Rectal smooth muscle tissue (tissue), 1 donor: ENCODE measurements at regions not wholly inside any gene's neighbourhood (a gene's known extent, or its start where the extent isn't known, plus 50 kb on each side); places are given as distances from the start of the nearest gene placed in this dataset.
"Not testable (repeated sequence)": the region's sequence is repeated elsewhere in the genome, so short reads cannot be mapped to it uniquely, and the experiment has no call there.

ENCODE experiments used
- H3K27ac ChIP-seq: one replicate; pipeline ENCODE4 v1.7.0; 2013; ENCODE audit warnings: low read depth, low read length, inconsistent platforms
- H3K27me3 ChIP-seq: one replicate; pipeline ENCODE4 v1.7.0; 2013; ENCODE audit warnings: low read length; ENCODE audit not compliant: control insufficient read depth, insufficient read depth
- H3K36me3 ChIP-seq: one replicate; pipeline ENCODE4 v1.7.0; 2013; ENCODE audit warnings: low read length; ENCODE audit not compliant: control insufficient read depth, insufficient read depth
- H3K4me1 ChIP-seq: one replicate; pipeline ENCODE4 v1.7.0; 2013; ENCODE audit warnings: low read length; ENCODE audit not compliant: control insufficient read depth, insufficient read depth
- H3K4me3 ChIP-seq: one replicate; pipeline ENCODE4 v1.7.0; 2013; ENCODE audit warnings: low read length
- H3K9ac ChIP-seq: one replicate; pipeline ENCODE4 v1.7.0; 2013; ENCODE audit warnings: low read length

DNA sequence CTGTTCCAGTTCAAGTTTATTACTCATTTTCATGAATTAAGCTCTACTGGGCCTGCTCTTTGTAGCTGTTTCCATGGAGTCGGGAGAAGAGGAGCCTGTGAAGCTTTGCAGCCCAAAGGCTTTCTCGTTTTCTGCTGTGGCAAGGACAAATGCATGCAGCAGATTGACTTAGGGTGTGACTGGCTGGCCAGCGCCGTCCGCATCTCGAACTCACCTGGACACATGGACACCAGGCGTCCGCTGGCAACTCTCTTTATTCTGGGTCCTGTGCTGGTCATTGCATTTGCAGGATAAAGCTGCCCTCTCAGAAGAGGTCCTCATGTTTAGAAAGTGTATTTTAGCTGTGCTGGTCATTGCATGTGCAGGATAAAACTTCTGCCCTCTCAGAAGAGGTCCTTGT is 350.4 kb downstream of the TMEM121 start:
- H3K27me3 ChIP-seq: no peaks in the 10 kb centered on the region
- H3K36me3 ChIP-seq: no peaks in the 10 kb centered on the region
- no peak overlapping the region for H3K4me3 ChIP-seq
- no peaks in the 10 kb centered on the region for H3K4me1 ChIP-seq
- H3K27ac ChIP-seq: no peak overlapping the region
- no peak overlapping the region for H3K9ac ChIP-seq

GRCh38 chr14:105877645-105878044 is 351.3 kb downstream of the TMEM121 start:
- H3K9ac ChIP-seq: no peak overlapping the region
- H3K4me3 ChIP-seq: no peak overlapping the region
- no peak overlapping the region for H3K27ac ChIP-seq
- H3K4me1 ChIP-seq: no peaks in the 10 kb centered on the region
- H3K27me3 ChIP-seq: no peaks in the 10 kb centered on the region
- H3K36me3 ChIP-seq: no peaks in the 10 kb centered on the region

GRCh38 chr14:105878125-105878524 is 351.7 kb downstream of the TMEM121 start:
- H3K36me3 ChIP-seq: no peaks in the 10 kb centered on the region
- no peaks in the 10 kb centered on the region for H3K4me1 ChIP-seq
- H3K4me3 ChIP-seq: no peak overlapping the region
- no peaks in the 10 kb centered on the region for H3K27me3 ChIP-seq
- H3K27ac ChIP-seq: no peak overlapping the region
- H3K9ac ChIP-seq: no peak overlapping the region

DNA sequence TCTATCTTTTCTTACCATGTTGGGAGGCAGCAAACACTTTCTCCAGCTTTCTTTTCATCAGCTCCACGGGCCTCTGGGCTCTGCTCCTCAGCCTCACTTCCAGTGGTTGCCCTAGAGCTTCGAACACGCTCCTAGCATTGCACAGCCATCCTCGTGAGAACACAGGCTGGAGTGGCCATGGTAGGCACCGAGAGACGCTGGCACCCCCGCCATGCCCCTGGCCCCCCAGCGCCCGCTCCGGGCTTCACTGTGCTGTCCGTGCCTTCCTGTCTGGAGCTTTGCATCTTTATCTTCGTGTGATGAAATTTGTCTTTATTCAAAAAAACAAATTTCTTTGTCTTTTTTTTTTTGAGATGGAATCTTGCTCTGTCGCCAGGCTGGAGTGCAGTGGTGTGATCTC is 352.2 kb downstream of the TMEM121 start:
- no peaks in the 10 kb centered on the region for H3K36me3 ChIP-seq

DNA sequence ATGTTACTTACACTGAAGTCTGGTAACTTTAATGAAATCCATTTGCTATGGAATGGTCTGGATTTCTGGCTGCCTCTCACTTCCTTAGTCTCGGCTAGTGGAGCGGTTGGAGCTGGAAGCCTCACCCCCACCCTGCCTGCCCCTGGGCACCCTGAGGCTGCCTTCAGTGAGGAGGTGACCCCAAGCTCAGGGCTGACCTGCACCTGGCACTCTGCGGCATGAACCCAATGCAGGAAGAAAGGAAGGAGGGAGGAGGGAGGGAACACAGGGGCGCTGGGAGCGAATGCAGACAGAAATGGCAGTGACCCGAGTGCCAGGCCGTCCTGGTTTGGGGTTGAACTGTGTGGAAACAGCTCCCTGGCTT is 353.1 kb downstream of the TMEM121 start:
- Histone ChIP-seq H3K4me1 (no peaks in the 10 kb centered on the region), H3K27me3 (no peaks in the 10 kb centered on the region), H3K27ac (no peak overlapping the region), H3K4me3 (no peak overlapping the region), H3K36me3 (no peaks in the 10 kb centered on the region), H3K9ac (no peak overlapping the region)

More for the DNA sequence above, 352.2 kb downstream of the TMEM121 start:
- H3K27me3 ChIP-seq: no peaks in the 10 kb centered on the region
- H3K9ac ChIP-seq: no peak overlapping the region
- no peak overlapping the region for H3K27ac ChIP-seq
- H3K4me1 ChIP-seq: no peaks in the 10 kb centered on the region
- H3K4me3 ChIP-seq: no peak overlapping the region

GRCh38 chr14:105879867-105880561 is 353.6 kb downstream of the TMEM121 start:
- H3K4me1 ChIP-seq: no peaks in the 10 kb centered on the region
- H3K36me3 ChIP-seq: no peaks in the 10 kb centered on the region
- no peak overlapping the region for H3K27ac ChIP-seq
- no peak overlapping the region for H3K9ac ChIP-seq
- no peak overlapping the region for H3K4me3 ChIP-seq
- H3K27me3 ChIP-seq: no peaks in the 10 kb centered on the region

DNA sequence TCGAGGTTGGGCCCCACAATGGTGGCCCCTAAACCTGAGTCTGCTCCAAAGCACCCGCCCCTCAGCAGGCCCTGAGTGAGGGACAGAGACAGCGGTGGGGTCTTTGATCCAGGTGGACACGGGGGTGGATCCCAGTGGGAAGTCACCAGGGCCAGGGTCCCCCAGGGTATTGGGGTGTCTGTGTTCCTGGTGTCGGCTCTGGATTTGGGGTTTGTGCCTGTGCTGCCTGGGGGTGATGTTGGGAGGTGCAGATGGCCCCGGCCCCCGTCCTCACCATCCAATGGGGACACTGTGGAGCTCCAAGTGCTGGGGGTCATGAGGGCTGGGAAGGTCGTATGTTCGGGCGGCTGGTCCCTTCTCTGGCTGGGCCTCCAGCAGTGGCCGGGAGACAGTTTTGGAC is 354.2 kb downstream of the TMEM121 start:
- Histone ChIP-seq H3K27me3 (no peaks in the 10 kb centered on the region), H3K9ac (no peak overlapping the region), H3K36me3 (no peaks in the 10 kb centered on the region), H3K27ac (no peak overlapping the region), H3K4me3 (no peak overlapping the region), H3K4me1 (no peaks in the 10 kb centered on the region)

GRCh38 chr14:105881021-105881930 is 354.9 kb downstream of the TMEM121 start:
- Histone ChIP-seq H3K27me3 (no peaks in the 10 kb centered on the region), H3K27ac (no peak overlapping the region), H3K4me3 (no peak overlapping the region), H3K4me1 (no peaks in the 10 kb centered on the region), H3K36me3 (no peaks in the 10 kb centered on the region), H3K9ac (no peak overlapping the region)

GRCh38 chr14:105882011-105882410 is 355.6 kb downstream of the TMEM121 start:
- H3K27ac ChIP-seq, H3K4me3 ChIP-seq, H3K27me3 ChIP-seq, H3K9ac ChIP-seq, H3K36me3 ChIP-seq, H3K4me1 ChIP-seq: not testable (repeated sequence)

DNA sequence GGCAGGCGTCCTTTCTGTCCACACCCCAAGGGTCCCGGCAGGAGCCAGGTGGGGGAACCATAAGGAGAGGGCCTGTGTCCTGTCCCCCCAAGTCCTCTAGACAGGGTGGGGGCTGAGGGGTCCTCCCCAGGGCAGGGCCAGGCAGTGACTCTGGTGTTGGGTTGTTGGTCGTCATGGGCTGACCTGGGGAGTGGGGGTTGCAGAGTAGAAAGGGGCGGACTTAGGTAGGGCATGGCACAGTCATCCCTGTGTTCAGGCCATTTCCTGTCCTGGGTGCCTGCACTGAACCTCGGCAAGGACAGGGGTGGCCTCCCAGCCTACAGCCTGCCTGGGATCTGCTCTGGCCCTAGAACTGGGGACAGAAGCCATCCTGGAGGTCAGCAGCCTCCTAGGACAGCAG is 356.2 kb downstream of the TMEM121 start:
- H3K36me3 ChIP-seq: no peaks in the 10 kb centered on the region
- no peak overlapping the region for H3K27ac ChIP-seq
- H3K9ac ChIP-seq: no peak overlapping the region
- no peak overlapping the region for H3K4me3 ChIP-seq
- H3K4me1 ChIP-seq: no peaks in the 10 kb centered on the region
- H3K27me3 ChIP-seq: no peaks in the 10 kb centered on the region

DNA sequence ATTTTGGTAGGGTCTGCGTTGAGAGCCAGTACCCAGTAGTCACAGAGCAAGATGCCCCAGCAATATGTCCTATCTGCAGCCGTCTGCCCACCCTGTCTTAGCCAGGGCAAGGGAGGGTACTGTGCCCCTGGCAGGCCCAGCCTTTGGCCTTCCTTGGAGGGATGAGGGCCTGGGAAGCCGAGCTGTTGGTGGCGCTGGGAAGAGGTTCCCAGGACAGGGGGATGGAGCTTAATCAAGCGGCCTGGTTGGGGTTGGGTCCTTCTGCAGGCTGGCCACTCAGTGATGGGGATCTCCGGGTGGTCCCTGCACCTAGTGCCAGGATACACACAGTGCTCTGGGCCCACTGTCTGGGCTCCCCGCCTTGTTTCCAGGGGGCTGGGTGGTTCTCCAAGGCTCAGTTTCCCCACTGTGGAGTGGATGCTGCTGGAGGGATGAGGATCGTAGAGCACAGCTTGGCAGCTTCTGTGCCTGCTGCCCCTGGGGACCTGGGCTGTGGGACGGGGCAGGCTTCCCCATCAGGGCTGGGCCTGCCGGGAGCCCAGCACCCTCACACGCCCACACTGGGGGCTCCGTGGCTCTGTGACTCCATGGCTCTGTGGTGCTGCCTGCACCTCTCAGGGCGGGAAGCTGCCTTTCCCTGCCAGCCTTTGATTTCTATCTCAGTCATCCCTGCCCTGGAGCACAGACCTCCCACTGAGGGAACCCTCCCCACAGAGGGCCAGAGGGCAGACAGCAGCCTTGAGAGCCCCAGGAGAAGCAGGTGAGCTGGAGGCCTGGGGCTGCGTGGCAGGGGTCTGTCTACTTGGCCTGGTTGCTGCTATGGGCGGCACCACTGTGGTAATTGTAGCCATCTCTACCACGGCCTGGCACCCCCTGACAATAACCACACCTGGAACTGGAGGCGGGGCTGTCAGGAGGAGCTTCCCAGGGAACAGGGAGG is 357.0 kb downstream of the TMEM121 start:
- Histone ChIP-seq H3K4me1 (no peaks in the 10 kb centered on the region), H3K36me3 (no peaks in the 10 kb centered on the region), H3K27me3 (no peaks in the 10 kb centered on the region), H3K4me3 (no peak overlapping the region), H3K27ac (no peak overlapping the region), H3K9ac (no peak overlapping the region)

GRCh38 chr14:105884192-105884807 is 357.9 kb downstream of the TMEM121 start:
- not testable (repeated sequence) for H3K36me3 ChIP-seq, H3K4me1 ChIP-seq, H3K4me3 ChIP-seq, H3K9ac ChIP-seq, H3K27me3 ChIP-seq, H3K27ac ChIP-seq
